ENCODE measurements at regions not wholly inside any gene's neighbourhood (a gene's known extent, or its start where the extent isn't known, plus 50 kb on each side); places are given as distances from the start of the nearest gene placed in this dataset.

- TF ChIP-seq POLR2AphosphoS5 (IDR thresholded peaks at IDR 0.05; ENCODE audit: borderline replicate concordance, low read depth, low read length): no peak
- no peak for TF ChIP-seq EZH2 (IDR thresholded peaks at IDR 0.05)
These were observed 163.4 kb upstream of the NFE2L3 start for GRCh38 chr7:25988640-25989039.

Data from SK-N-MC (cell line).